H1 (cell line): ENCODE measurements at regions not wholly inside any gene's neighbourhood (a gene's known extent, or its start where the extent isn't known, plus 50 kb on each side); places are given as distances from the start of the nearest gene placed in this dataset.

Experiments used
- BACH1 ChIP-seq: IDR thresholded peaks from 2 replicates; pipeline ENCODE4 v1.6.1; 2012; ENCODE audit warnings: low read length, improper control_type of control experiment
- CTCF ChIP-seq, 3 experiments: IDR thresholded peaks; 1 replicate in 2 of 3; 2 replicates in 1 of 3; pipeline versions ENCODE4 v1.5.1 to v1.6.1; 2011; ENCODE audit warnings: low read length in 3 of 3, mild to moderate bottlenecking in 3 of 3, inconsistent platforms in 2 of 3, low read depth in 1 of 3, moderate library complexity in 1 of 3; ENCODE audit not compliant: insufficient read depth in 1 of 3; ENCODE audit errors: control extremely low read depth in 1 of 3
- EP300 ChIP-seq, 2 experiments: IDR thresholded peaks; 1 replicate in 1 of 2; 2 replicates in 1 of 2; pipeline ENCODE4 v1.6.1; 2011 to 2012; ENCODE audit warnings: low read depth in 2 of 2, low read length in 2 of 2, mild to moderate bottlenecking in 2 of 2, borderline replicate concordance in 1 of 2, inconsistent platforms in 1 of 2, moderate library complexity in 1 of 2
- EZH2 ChIP-seq: fragments of 200-600 bp; sonication (generic); IDR thresholded peaks from 2 replicates; pipeline ENCODE4 v1.7.1; 2012; ENCODE audit warnings: low read depth, mild to moderate bottlenecking, moderate library complexity, low read length, inconsistent platforms; ENCODE audit not compliant: severe bottlenecking
- RAD21 ChIP-seq, 2 experiments: IDR thresholded peaks in 1 of 2; conservative IDR thresholded peaks in 1 of 2; 2 replicates each; pipeline ENCODE4 v1.6.1; 2011; ENCODE audit warnings: low read depth in 2 of 2, low read length in 2 of 2, improper control_type of control experiment in 1 of 2, inconsistent platforms in 1 of 2, mild to moderate bottlenecking in 1 of 2, moderate library complexity in 1 of 2

- TF ChIP-seq CTCF (IDR thresholded peaks at IDR 0.05; ENCODE audit: control extremely low read depth in 1 of 3, insufficient read depth in 1 of 3, low read depth in 1 of 3, low read length in 3 of 3) (no peak), RAD21 (IDR thresholded peaks at IDR 0.05 in 1 of 2, conservative IDR thresholded peaks at IDR 0.05 in 1 of 2; ENCODE audit: low read depth in 2 of 2, low read length in 2 of 2) (no peak), EP300 (IDR thresholded peaks at IDR 0.05; ENCODE audit: borderline replicate concordance in 1 of 2, low read depth in 2 of 2, low read length in 2 of 2) (no peak), BACH1 (no peak), EZH2 (no peak)
Measured at GRCh38 chr9:24391095-24391494, 154.6 kb downstream of the IZUMO3 start.
